ENCODE measurements at regions not wholly inside any gene's neighbourhood (a gene's known extent, or its start where the extent isn't known, plus 50 kb on each side); places are given as distances from the start of the nearest gene placed in this dataset.

DNA sequence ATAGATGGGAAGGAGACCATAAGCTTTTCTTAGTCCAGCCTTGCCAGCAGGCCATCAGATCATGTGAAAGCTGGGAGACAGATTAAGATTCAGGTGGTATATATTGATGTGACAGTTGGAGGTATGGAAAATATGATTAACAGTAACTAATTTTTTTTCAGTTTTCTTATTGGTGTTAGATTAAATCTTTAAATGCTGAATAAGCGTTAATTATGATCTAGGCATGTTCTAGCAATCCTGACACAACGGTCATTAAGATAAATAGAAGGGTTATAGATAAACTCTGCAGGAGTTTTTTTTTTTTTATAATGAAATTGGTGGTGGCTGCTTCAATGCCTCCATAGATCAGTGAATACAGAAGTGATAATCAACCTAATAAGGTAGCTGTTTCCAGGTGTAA, 649.5 kb upstream of the TENM3 start:
- TF ChIP-seq SPI1 (IDR thresholded peaks at IDR 0.05; ENCODE audit: borderline replicate concordance, low read depth) (no peak), POLR2AphosphoS5 (IDR thresholded peaks at IDR 0.05; ENCODE audit: low read depth) (no peak), GABPA (IDR thresholded peaks at IDR 0.05; ENCODE audit: low read depth) (no peak)
- TF ChIP-seq, protein P1, sequence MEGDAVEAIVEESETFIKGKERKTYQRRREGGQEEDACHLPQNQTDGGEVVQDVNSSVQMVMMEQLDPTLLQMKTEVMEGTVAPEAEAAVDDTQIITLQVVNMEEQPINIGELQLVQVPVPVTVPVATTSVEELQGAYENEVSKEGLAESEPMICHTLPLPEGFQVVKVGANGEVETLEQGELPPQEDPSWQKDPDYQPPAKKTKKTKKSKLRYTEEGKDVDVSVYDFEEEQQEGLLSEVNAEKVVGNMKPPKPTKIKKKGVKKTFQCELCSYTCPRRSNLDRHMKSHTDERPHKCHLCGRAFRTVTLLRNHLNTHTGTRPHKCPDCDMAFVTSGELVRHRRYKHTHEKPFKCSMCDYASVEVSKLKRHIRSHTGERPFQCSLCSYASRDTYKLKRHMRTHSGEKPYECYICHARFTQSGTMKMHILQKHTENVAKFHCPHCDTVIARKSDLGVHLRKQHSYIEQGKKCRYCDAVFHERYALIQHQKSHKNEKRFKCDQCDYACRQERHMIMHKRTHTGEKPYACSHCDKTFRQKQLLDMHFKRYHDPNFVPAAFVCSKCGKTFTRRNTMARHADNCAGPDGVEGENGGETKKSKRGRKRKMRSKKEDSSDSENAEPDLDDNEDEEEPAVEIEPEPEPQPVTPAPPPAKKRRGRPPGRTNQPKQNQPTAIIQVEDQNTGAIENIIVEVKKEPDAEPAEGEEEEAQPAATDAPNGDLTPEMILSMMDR (IDR thresholded peaks at IDR 0.05; ENCODE audit: insufficient read depth, low read length) = no peak
- TF ChIP-seq, protein P2, sequence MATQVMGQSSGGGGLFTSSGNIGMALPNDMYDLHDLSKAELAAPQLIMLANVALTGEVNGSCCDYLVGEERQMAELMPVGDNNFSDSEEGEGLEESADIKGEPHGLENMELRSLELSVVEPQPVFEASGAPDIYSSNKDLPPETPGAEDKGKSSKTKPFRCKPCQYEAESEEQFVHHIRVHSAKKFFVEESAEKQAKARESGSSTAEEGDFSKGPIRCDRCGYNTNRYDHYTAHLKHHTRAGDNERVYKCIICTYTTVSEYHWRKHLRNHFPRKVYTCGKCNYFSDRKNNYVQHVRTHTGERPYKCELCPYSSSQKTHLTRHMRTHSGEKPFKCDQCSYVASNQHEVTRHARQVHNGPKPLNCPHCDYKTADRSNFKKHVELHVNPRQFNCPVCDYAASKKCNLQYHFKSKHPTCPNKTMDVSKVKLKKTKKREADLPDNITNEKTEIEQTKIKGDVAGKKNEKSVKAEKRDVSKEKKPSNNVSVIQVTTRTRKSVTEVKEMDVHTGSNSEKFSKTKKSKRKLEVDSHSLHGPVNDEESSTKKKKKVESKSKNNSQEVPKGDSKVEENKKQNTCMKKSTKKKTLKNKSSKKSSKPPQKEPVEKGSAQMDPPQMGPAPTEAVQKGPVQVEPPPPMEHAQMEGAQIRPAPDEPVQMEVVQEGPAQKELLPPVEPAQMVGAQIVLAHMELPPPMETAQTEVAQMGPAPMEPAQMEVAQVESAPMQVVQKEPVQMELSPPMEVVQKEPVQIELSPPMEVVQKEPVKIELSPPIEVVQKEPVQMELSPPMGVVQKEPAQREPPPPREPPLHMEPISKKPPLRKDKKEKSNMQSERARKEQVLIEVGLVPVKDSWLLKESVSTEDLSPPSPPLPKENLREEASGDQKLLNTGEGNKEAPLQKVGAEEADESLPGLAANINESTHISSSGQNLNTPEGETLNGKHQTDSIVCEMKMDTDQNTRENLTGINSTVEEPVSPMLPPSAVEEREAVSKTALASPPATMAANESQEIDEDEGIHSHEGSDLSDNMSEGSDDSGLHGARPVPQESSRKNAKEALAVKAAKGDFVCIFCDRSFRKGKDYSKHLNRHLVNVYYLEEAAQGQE (IDR thresholded peaks at IDR 0.05; ENCODE audit: insufficient replicate concordance, low read depth) = no peak
- DNase-seq (ENCODE audit: low read depth in 1 of 2, low spot score in 1 of 2) = no peak

DNA sequence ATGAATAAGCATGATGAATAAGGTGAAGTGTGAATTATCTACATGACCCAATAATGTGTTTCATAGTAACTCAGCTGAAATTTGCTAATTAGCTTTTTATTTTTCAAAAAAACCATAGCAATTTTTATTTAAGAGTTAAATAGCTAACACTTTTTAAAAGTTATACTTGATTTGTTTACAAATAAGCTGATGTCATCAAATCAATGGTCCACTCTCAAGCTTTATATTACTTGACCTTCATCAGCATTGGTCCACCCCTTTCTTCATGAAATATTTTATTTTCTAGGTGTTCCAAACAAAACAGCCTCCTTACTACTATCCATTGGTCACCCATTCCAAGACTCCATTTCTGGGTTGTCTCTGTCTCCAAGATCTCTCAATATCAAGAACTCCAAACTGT, 649.0 kb upstream of the TENM3 start:
- Histone ChIP-seq H3K4me3 (replicated peaks; ENCODE audit: insufficient read depth, low read length) (no peak overlapping the region), H3K27ac (replicated peaks) (no peak overlapping the region)
- no peak for TF ChIP-seq POLR2AphosphoS5 (IDR thresholded peaks at IDR 0.05; ENCODE audit: low read depth)
- TF ChIP-seq, protein P1 (IDR thresholded peaks at IDR 0.05; ENCODE audit: insufficient read depth, low read length) = no peak
- TF ChIP-seq GABPA (IDR thresholded peaks at IDR 0.05; ENCODE audit: low read depth) = no peak
- TF ChIP-seq, protein P2 (IDR thresholded peaks at IDR 0.05; ENCODE audit: insufficient replicate concordance, low read depth) = no peak
- TF ChIP-seq SPI1 (IDR thresholded peaks at IDR 0.05; ENCODE audit: borderline replicate concordance, low read depth) = no peak

More for the DNA sequence above, 649.5 kb upstream of the TENM3 start:
- Histone ChIP-seq H3K4me3 (replicated peaks; ENCODE audit: insufficient read depth, low read length) (no peak overlapping the region), H3K27ac (replicated peaks) (no peak overlapping the region), H3K27me3 (ENCODE audit: insufficient read depth, poor library complexity, severe bottlenecking) (no peaks in the 10 kb centered on the region)

DNA sequence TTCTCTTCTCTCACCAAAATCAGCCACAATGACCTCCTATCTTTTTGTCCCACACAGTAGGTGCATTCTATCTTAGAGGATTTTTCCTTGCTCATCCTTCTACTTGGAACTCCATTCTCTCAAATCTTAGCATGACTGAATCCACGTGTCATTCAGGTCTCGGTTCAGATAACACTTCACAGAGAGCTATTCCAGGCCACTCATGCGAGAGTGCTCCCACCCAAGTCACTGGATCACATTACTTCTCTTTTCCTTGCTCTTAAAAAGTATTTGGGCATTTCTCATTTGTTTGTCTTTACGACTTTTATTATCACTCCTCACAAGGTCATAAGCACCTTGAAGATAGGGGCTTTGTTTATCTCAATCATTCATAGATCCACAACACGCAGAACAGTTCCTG, 647.5 kb upstream of the TENM3 start:
- H3K4me3 ChIP-seq (replicated peaks; ENCODE audit: insufficient read depth, low read length) = no peak overlapping the region
- no peaks in the 10 kb centered on the region for H3K27me3 ChIP-seq (ENCODE audit: insufficient read depth, poor library complexity, severe bottlenecking)
- DNase-seq (ENCODE audit: low read depth in 1 of 2, low spot score in 1 of 2) = no peak
- H3K27ac ChIP-seq (replicated peaks) = no peak overlapping the region
- no peak for TF ChIP-seq POLR2AphosphoS5 (IDR thresholded peaks at IDR 0.05; ENCODE audit: low read depth)
- no peak for TF ChIP-seq GABPA (IDR thresholded peaks at IDR 0.05; ENCODE audit: low read depth)
- TF ChIP-seq, protein P2 (IDR thresholded peaks at IDR 0.05; ENCODE audit: insufficient replicate concordance, low read depth) = no peak
- TF ChIP-seq SPI1 (IDR thresholded peaks at IDR 0.05; ENCODE audit: borderline replicate concordance, low read depth) = no peak
- TF ChIP-seq, protein P1 (IDR thresholded peaks at IDR 0.05; ENCODE audit: insufficient read depth, low read length) = no peak

More for the DNA sequence above, 649.0 kb upstream of the TENM3 start:
- H3K27me3 ChIP-seq (ENCODE audit: insufficient read depth, poor library complexity, severe bottlenecking) = no peaks in the 10 kb centered on the region
- no peak for DNase-seq (ENCODE audit: low read depth in 1 of 2, low spot score in 1 of 2)

All from HL-60 (cell line).